ENCODE measurements at regions not wholly inside any gene's neighbourhood (a gene's known extent, or its start where the extent isn't known, plus 50 kb on each side); places are given as distances from the start of the nearest gene placed in this dataset.
A peak's percentile ranks its signal among the peaks of the same experiment; 100 is the strongest.

- TF ChIP-seq CTCF (IDR thresholded peaks at IDR 0.05) = no peak
- Mint-ChIP-seq H3K27me3 (ENCODE audit: low read depth) (no peaks in the 10 kb centered on the region), H3K36me3 (ENCODE audit: low read depth) (no peaks in the 10 kb centered on the region), H3K4me3 (ENCODE audit: unreplicated experiment) (no peak overlapping the region), H3K27ac (ENCODE audit: unreplicated experiment) (no peak overlapping the region), H3K4me1 (ENCODE audit: low read depth) (peaks cover 24% of the 10 kb centered on the region), H3K9me3 (ENCODE audit: low read depth) (peaks cover 8% of the 10 kb centered on the region)
- DNase-seq (ENCODE audit: low spot score) = no peak
These were observed 89.8 kb upstream of the ADTRP start for GRCh38 chr6:11868392-11868791.

- no peak for TF ChIP-seq CTCF (IDR thresholded peaks at IDR 0.05)
- Mint-ChIP-seq H3K36me3 (ENCODE audit: low read depth) (no peaks in the 10 kb centered on the region), H3K4me3 (ENCODE audit: unreplicated experiment) (no peak overlapping the region), H3K9me3 (ENCODE audit: low read depth) (peaks cover 8% of the 10 kb centered on the region), H3K4me1 (ENCODE audit: low read depth) (peaks cover 24% of the 10 kb centered on the region), H3K27ac (ENCODE audit: unreplicated experiment) (no peak overlapping the region), H3K27me3 (ENCODE audit: low read depth) (no peaks in the 10 kb centered on the region)
- no peak for DNase-seq (ENCODE audit: low spot score)
These were observed 87.2 kb upstream of the ADTRP start for GRCh38 chr6:11865680-11866300.

GRCh38 chr6:11858439-11858838 is 79.8 kb upstream of the ADTRP start:
- H3K4me1 Mint-ChIP-seq (ENCODE audit: low read depth) = peaks cover 38% of the 10 kb centered on the region
- no peak for TF ChIP-seq CTCF (IDR thresholded peaks at IDR 0.05)
- DNase-seq (ENCODE audit: low spot score) = no peak
- no peak overlapping the region for H3K4me3 Mint-ChIP-seq (ENCODE audit: unreplicated experiment)
- peaks cover 5% of the 10 kb centered on the region for H3K9me3 Mint-ChIP-seq (ENCODE audit: low read depth)
- H3K27ac Mint-ChIP-seq (ENCODE audit: unreplicated experiment) = no peak overlapping the region
- no peaks in the 10 kb centered on the region for H3K27me3 Mint-ChIP-seq (ENCODE audit: low read depth)
- no peaks in the 10 kb centered on the region for H3K36me3 Mint-ChIP-seq (ENCODE audit: low read depth)

- DNase-seq (ENCODE audit: low spot score) = no peak
- peaks cover 39% of the 10 kb centered on the region for H3K4me1 Mint-ChIP-seq (ENCODE audit: low read depth)
- no peak for TF ChIP-seq CTCF (IDR thresholded peaks at IDR 0.05)
- no peak overlapping the region for H3K4me3 Mint-ChIP-seq (ENCODE audit: unreplicated experiment)
- no peak overlapping the region for H3K27ac Mint-ChIP-seq (ENCODE audit: unreplicated experiment)
- H3K36me3 Mint-ChIP-seq (ENCODE audit: low read depth) = no peaks in the 10 kb centered on the region
- peaks cover 5% of the 10 kb centered on the region for H3K9me3 Mint-ChIP-seq (ENCODE audit: low read depth)
- H3K27me3 Mint-ChIP-seq (ENCODE audit: low read depth) = no peaks in the 10 kb centered on the region
These were observed 77.1 kb upstream of the ADTRP start for GRCh38 chr6:11855743-11856142.

- Mint-ChIP-seq H3K27me3 (ENCODE audit: low read depth) (no peaks in the 10 kb centered on the region), H3K9me3 (ENCODE audit: low read depth) (peaks cover 5% of the 10 kb centered on the region), H3K4me1 (ENCODE audit: low read depth) (peaks cover 39% of the 10 kb centered on the region), H3K36me3 (ENCODE audit: low read depth) (no peaks in the 10 kb centered on the region), H3K4me3 (ENCODE audit: unreplicated experiment) (no peak overlapping the region), H3K27ac (ENCODE audit: unreplicated experiment) (peak overlapping the region; percentile 80)
- no peak for TF ChIP-seq CTCF (IDR thresholded peaks at IDR 0.05)
- no peak for DNase-seq (ENCODE audit: low spot score)
These were observed 76.0 kb upstream of the ADTRP start for GRCh38 chr6:11854408-11855165.

Measured in chondrocyte (in vitro differentiated cells).